LNCAP (cell line): ENCODE measurements at regions not wholly inside any gene's neighbourhood (a gene's known extent, or its start where the extent isn't known, plus 50 kb on each side); places are given as distances from the start of the nearest gene placed in this dataset.

Source experiments
- CTCF ChIP-seq: fragments of 450-650 bp; IDR thresholded peaks from 2 replicates; pipeline ENCODE4 v1.5.1; 2017; ENCODE audit warnings: mild to moderate bottlenecking

- no peak for TF ChIP-seq CTCF
Observed at GRCh38 chr2:199707593-199708185, 143.3 kb downstream of the FTCDNL1 start.

GRCh38 chr2:199705538-199705937 lies 145.5 kb downstream of the FTCDNL1 start:
- no peak for TF ChIP-seq CTCF

GRCh38 chr2:199704358-199705238 lies 146.4 kb downstream of the FTCDNL1 start:
- TF ChIP-seq CTCF, result peak; percentile 64

- TF ChIP-seq CTCF, result no peak
Observed at GRCh38 chr2:199703199-199703598, 147.8 kb downstream of the FTCDNL1 start.

- no peak for TF ChIP-seq CTCF
Observed at GRCh38 chr2:199697469-199697868, 153.5 kb downstream of the FTCDNL1 start.

GRCh38 chr2:199696048-199696447 lies 154.9 kb downstream of the FTCDNL1 start:
- no peak for TF ChIP-seq CTCF

GRCh38 chr2:199693861-199694260 lies 157.1 kb downstream of the FTCDNL1 start:
- no peak for TF ChIP-seq CTCF
